ENCODE measurements at regions not wholly inside any gene's neighbourhood (a gene's known extent, or its start where the extent isn't known, plus 50 kb on each side); places are given as distances from the start of the nearest gene placed in this dataset.

DNA sequence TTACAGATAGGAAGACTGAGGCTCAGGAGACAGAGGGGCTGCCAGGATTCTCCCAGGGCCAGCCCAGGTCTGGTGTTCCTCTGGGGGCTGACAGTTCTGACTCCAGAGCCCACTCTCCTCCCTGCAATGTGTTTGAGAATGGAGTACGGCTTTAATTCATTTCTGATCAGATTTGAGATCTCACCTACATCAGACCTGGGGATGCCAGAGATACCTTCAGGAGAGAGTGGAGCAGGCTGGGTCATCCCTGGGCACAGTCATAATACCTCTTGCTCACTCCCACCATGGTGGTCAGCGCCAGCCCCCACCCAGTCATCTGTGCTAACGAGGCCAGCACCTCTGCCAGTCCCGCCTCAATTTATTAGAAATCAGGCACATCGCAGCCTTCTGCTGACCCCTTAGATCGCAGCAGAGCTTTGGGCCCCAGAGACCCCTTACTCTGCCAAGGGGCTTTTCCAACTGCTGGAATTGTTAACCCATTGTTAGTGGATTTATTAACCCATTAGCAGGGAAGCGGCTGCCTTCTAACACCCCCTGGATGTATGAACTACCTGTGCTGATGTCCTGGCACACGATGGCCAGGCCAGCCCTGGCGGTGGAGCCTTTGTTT is 352.1 kb downstream of the MATN1 start:
- H3K4me3 ChIP-seq: no peak overlapping the region
- H3K27ac ChIP-seq (replicated peaks in 1 of 4): no peak overlapping the region
- H3K36me3 ChIP-seq: no peaks in the 10 kb centered on the region
- no peaks in the 10 kb centered on the region for H3K4me1 ChIP-seq
- peaks cover 0 to 50% (median 0%) of the 10 kb centered on the region in 4 donors for H3K27me3 ChIP-seq
- intact Hi-C loops (cut with DNase I): no loop called here
- TF ChIP-seq, protein P1, sequence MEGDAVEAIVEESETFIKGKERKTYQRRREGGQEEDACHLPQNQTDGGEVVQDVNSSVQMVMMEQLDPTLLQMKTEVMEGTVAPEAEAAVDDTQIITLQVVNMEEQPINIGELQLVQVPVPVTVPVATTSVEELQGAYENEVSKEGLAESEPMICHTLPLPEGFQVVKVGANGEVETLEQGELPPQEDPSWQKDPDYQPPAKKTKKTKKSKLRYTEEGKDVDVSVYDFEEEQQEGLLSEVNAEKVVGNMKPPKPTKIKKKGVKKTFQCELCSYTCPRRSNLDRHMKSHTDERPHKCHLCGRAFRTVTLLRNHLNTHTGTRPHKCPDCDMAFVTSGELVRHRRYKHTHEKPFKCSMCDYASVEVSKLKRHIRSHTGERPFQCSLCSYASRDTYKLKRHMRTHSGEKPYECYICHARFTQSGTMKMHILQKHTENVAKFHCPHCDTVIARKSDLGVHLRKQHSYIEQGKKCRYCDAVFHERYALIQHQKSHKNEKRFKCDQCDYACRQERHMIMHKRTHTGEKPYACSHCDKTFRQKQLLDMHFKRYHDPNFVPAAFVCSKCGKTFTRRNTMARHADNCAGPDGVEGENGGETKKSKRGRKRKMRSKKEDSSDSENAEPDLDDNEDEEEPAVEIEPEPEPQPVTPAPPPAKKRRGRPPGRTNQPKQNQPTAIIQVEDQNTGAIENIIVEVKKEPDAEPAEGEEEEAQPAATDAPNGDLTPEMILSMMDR (IDR thresholded peaks at IDR 0.05): no peak
- TF ChIP-seq POLR2A (IDR thresholded peaks at IDR 0.05; ENCODE audit: low read depth): no peak
- TF ChIP-seq POLR2AphosphoS5 (IDR thresholded peaks at IDR 0.05): no peak
- TF ChIP-seq EP300 (IDR thresholded peaks at IDR 0.05): no peak
- H3K9me3 ChIP-seq: no peaks in the 10 kb centered on the region
- peak; percentile 68 for DNase-seq (ENCODE audit: extremely low spot score)
- WGBS: 70% methylated on average over 9 of the region's 9 CpGs

DNA sequence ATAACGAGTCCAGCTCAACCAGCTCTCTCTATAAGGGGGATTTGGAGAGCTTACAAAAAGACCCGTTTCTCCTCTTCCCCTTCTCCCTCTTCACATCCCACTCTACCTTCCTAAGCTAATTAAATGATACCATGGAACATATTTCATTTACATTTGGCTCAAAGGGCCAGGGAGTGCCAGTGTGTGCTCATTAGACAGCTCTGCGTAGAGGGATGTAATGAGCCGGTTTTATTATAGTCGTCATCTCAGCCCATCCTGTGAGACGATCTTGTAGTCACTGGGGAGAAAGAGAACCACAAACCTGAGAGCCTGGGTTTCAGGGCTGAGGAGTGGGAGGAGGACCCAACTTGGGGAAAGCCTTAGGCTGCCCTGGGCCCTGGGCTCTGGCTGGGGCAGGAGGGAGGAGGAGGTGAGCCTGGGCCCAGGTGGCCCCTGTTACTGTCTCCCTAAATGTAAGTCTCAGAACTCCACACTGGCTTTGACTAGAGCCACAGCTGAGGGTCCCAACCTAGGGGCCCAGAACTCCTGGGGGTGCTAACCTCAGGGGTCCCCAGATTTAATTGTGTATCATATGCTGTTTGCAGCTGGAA is 354.6 kb downstream of the MATN1 start:
- Histone ChIP-seq H3K4me3 (no peak overlapping the region), H3K36me3 (no peaks in the 10 kb centered on the region), H3K4me1 (no peaks in the 10 kb centered on the region), H3K27ac (replicated peaks in 1 of 4) (no peak overlapping the region), H3K9me3 (no peaks in the 10 kb centered on the region), H3K27me3 (peaks cover 0 to 42% (median 0%) of the 10 kb centered on the region in 4 donors)
- peak; percentile 79 for DNase-seq (ENCODE audit: extremely low spot score)
- 75% methylated on average over 6 of the region's 6 CpGs for WGBS
- intact Hi-C loops (cut with DNase I): no loop called here
- TF ChIP-seq, protein P1 (IDR thresholded peaks at IDR 0.05): no peak
- TF ChIP-seq EP300 (IDR thresholded peaks at IDR 0.05) (no peak), POLR2A (IDR thresholded peaks at IDR 0.05; ENCODE audit: low read depth) (no peak)

DNA sequence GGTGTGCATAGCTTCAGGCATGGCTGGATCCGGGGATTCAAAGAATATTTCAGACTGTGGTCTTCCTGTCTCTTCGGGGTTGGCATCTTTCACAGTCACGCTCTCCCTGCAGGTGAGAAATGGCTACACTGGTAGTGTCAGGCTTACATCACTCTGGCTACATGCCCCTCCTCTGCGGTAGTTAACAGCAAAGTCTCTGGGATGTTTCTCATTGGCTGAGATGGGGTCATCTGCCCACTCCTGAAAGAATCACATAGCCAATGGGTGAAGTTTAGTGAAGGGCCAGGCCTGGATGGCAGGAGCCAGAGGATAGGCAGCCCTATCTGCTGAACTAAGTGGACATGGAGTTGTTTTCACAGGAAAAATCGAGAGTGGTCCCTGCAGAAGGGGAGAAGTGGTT is 356.5 kb downstream of the MATN1 start:
- peaks cover 0 to 40% (median 0%) of the 10 kb centered on the region in 4 donors for H3K27me3 ChIP-seq
- H3K9me3 ChIP-seq: no peaks in the 10 kb centered on the region
- no peak overlapping the region for H3K4me3 ChIP-seq
- no peak for DNase-seq (ENCODE audit: extremely low spot score)
- no peak overlapping the region for H3K27ac ChIP-seq (replicated peaks in 1 of 4)
- intact Hi-C loops (cut with DNase I): no loop called here
- TF ChIP-seq, protein P1 (IDR thresholded peaks at IDR 0.05): no peak
- TF ChIP-seq EP300 (IDR thresholded peaks at IDR 0.05) (no peak), POLR2A (IDR thresholded peaks at IDR 0.05; ENCODE audit: low read depth) (no peak), POLR2AphosphoS5 (IDR thresholded peaks at IDR 0.05) (no peak)
- H3K36me3 ChIP-seq: no peaks in the 10 kb centered on the region
- no peaks in the 10 kb centered on the region for H3K4me1 ChIP-seq
- 67% methylated on average over 5 of the region's 5 CpGs for WGBS

DNA sequence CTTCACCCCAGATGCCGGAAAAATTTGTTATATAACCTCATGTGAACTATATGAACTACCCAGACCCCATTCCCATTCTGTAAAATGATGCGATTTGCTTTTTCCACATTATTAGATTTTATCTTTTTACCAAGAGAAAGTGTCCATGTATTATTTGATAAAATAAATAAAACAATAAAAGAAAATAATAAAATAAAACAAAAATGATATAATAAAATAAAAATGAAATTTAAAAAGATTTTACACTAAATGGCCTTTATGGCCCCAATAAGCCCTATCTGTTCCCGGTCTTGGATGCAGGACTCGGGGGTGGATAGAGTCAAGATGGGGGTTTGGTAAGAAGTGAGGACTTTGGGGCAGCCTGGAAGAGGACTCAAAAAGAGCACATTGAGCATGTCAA is 357.2 kb downstream of the MATN1 start:
- WGBS: 87% methylated on average over 4 of the region's 4 CpGs
- no peak overlapping the region for H3K27ac ChIP-seq (replicated peaks in 1 of 4)
- no peak for DNase-seq (ENCODE audit: extremely low spot score)
- TF ChIP-seq, protein P1 (IDR thresholded peaks at IDR 0.05): no peak
- no peak for TF ChIP-seq POLR2A (IDR thresholded peaks at IDR 0.05; ENCODE audit: low read depth)
- TF ChIP-seq EP300 (IDR thresholded peaks at IDR 0.05): no peak
- TF ChIP-seq POLR2AphosphoS5 (IDR thresholded peaks at IDR 0.05): no peak
- peaks cover 0 to 38% (median 0%) of the 10 kb centered on the region in 4 donors for H3K27me3 ChIP-seq
- no peaks in the 10 kb centered on the region for H3K4me1 ChIP-seq
- no peaks in the 10 kb centered on the region for H3K9me3 ChIP-seq
- no peaks in the 10 kb centered on the region for H3K36me3 ChIP-seq
- H3K4me3 ChIP-seq: no peak overlapping the region
- intact Hi-C loops (cut with DNase I): no loop called here

Measured in esophagus muscularis mucosa (tissue), 4 donors.